ENCODE measurements at regions not wholly inside any gene's neighbourhood (a gene's known extent, or its start where the extent isn't known, plus 50 kb on each side); places are given as distances from the start of the nearest gene placed in this dataset.

DNA sequence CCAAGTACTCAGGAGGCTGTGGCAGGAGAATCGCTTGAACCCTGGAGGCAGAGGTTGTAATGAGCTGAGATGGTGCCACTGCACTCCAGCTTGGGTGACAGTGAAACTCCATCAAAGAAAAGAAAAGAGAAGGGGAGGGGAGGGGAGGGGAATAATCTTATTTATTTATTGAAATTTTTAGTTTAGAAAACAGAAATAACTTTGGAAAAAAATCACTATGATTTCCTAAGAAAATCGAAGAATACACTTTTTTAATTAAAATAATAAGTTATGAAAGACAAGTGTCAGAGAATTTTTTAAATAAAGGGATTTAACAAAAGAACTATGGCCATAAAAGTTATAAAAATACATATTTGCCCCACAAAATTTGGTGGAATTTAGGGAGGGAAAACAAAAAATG lies 836.9 kb upstream of the HS3ST1 start:
- DNase-seq, result no peak

- DNase-seq, result no peak
Observed at GRCh38 chr4:12260453-12260852, 831.8 kb upstream of the HS3ST1 start.

GRCh38 chr4:12244973-12245372 lies 816.3 kb upstream of the HS3ST1 start:
- DNase-seq, result no peak

GRCh38 chr4:12242354-12242753 lies 813.7 kb upstream of the HS3ST1 start:
- no peak for DNase-seq

GRCh38 chr4:12239897-12240636 lies 811.4 kb upstream of the HS3ST1 start:
- DNase-seq, result no peak

DNA sequence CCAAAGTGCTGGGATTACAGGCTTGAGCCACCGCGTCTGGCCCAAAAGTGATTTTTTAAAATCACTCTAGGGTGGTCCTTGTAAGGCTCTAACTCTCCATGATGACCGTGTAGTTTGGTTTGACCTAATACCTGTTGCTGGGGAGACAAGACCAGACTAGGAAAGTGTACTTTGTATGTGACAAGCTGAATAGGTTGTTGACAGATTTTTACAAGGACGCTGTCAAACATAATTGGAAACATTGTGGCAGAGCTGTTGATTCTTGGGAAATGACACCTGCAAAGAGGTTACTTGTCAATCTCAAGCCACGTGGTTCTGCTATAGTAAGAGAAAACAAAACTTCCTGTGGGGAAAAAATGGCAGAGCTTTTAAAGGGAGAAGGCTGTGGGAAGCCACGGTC lies 802.4 kb upstream of the HS3ST1 start:
- no peak for DNase-seq

DNA sequence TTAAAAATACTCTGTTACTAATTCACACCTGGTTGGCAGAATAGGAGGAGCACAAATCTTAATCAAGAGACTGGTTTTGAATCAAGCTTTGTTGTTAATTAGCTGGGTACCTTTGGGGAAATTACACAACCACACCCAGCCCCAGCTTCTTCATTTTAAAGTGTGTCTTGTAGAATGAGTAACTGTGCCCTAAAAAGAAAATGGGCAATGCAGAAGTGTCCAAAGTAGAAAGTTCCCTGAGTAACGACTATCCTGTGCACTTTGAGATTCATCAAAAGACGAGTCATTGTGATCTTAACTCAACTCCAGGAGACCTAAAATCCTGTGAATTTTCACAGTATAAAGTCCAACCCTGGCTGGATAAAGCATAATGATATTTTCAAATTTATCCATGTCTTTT lies 792.3 kb upstream of the HS3ST1 start:
- DNase-seq, result no peak

DNA sequence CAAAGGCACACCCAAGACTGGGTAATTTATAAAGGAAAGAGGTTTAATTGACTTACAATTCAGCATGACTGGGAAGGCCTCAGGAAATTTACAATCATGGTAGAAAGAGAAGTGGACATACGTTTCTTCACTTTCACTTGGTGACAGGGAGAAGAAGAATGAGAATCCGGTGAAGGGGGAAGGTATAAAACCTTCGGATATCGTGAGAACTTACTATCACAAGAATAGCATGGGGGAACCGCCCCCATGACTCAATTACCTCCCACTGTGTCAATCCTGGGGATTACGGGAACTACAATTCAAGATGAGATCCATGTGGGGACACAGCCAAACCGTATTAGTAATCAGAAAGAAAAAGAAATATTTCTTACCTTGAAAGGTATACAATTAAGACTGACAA lies 782.9 kb upstream of the HS3ST1 start:
- no peak for DNase-seq

GRCh38 chr4:12207396-12207795 lies 778.7 kb upstream of the HS3ST1 start:
- no peak for DNase-seq

GRCh38 chr4:12206091-12206490 lies 777.4 kb upstream of the HS3ST1 start:
- DNase-seq, result no peak

GRCh38 chr4:12203945-12204344 lies 775.3 kb upstream of the HS3ST1 start:
- no peak for DNase-seq

GRCh38 chr4:12200226-12200625 lies 771.5 kb upstream of the HS3ST1 start:
- DNase-seq, result no peak

DNA sequence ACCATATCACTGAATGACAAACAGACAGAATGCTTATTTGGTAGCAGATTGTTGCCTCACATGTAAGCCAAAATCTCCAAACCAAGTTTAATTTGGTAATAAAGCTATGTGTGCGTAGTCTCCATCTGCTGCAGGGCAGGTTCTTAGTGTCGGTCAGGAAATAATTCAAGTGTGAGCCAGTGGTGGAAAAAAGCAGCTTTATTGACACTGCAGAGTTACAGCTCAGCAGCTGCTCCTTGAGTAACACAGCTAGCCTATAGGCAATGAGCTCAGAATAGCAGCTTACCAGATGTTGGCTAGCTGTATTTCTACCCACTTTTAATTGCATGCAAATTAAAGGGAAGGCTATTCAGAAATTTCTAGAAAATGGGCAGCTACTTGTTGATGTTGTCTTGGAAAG lies 757.8 kb upstream of the HS3ST1 start:
- peak in 1 of 2 experiments; percentile 28 for DNase-seq

DNA sequence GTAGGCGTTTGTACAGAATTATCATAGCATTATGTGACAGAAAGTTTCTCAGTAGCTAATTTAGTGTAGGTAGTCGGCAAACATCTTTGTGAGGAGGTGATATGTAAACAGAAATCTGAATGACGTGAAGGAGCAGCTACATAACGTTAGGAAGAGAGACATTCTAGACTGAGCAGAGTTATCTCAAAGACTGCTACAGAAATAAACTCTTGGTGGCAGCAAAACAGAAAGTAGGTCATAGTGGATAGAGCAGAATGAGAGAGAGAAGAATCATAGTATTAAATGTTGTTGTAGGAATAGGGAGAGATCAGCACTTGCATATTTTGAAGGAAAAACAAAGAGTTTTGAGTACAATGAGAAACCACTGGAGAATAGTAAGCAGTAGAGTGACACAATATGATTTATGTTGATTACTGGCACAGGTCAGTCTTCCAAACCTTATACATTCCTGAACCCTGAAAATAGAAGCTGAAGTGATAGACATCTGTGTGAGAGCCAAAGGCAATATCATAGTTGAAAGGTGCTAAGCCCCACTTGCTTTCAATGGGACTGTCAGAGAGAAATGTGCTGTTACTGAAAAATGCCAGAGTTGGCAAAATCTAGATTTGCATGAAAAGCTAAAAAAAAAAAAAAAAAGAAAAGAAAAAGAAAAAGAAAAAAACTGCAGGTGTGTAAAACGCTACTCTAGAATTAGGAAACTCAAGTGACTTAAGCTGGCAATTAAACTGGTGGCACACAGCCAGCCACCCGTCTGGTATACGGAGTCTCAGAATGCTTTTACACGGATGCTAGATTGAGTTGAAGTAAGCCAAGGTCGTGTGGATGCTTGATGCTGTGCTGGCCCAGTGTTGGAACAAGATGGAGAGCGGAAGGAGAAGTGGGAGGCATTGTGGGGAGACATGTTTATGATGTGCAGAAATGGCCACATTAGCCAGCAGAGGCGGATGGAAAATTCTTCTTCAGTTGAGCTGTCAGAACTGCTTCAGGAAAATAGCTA lies 750.2 kb upstream of the HS3ST1 start:
- DNase-seq, result peak; percentile 52 to 70

DNA sequence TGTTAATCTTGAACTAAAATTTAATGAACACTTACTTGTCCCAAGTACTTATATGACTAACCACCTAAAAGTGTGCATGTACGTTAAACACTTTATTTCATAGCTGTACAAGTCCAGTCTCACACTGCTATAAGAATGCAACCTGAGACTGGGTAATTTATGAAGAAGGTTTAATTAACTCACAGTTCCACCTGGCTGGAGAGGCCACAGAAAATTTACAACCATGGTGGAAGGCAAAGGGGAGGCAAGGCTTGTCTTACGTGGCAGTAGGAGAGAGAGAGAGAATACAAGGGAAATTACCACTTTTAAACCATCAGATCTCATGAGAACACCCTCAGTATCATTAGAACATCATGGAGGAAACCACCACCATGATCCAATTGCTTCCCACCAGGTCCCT lies 748.7 kb upstream of the HS3ST1 start:
- no peak for DNase-seq

DNA sequence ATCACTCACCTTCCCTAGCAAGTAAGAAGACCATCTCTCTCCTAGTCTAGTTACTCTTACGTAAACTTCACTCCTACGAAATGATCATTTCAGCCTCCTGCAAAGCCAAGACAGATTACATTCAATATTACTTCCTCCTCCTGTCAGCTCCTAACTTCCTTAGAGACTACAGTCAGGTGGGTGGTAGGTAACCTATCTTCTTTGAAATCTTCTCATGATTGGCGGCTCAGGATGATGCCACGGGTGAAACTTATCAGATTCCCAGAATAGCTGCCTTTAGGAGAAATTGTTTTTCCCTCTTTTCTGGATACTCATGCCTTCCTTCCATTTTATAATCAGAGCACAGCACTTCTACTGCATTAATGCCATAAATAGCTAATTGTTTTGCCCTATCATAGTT lies 744.8 kb upstream of the HS3ST1 start:
- no peak for DNase-seq

DNA sequence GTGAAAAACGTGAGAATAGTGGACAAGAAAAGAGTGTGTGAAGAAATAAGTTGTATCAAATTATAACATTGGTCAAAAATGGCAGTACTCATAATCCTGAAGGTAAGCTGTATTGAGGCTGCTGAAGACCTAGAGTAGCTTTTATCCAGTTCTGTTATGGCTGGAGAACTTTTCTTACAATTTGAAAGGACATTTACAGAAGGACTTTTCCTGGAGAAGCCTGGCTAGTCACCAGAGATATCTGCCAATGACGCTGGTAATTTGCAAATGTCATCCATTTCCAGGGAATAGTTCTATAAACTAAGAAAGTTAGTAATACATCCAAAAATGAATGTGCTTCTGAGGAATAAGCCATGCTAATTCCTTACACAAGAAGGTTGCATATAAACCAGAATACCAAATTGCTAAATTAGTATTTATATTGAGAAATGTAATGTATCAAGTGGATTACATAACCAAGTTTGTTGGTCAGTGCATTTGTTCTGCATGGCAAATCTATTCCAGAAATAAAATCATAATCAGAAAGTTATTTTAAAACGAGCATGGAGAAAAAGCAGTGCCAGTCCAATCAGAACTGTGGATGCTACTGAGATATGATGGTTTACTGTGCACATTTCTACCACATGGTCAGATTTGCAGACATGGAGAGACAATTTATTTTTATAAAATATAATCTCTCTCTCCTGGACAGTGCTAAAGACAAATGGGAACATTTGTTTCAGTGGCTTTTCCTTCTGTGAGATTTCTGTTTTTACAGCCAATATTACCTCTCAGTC lies 743.7 kb upstream of the HS3ST1 start:
- DNase-seq, result no peak

- DNase-seq, result no peak
Observed at GRCh38 chr4:12170308-12170707, 741.6 kb upstream of the HS3ST1 start.

DNA sequence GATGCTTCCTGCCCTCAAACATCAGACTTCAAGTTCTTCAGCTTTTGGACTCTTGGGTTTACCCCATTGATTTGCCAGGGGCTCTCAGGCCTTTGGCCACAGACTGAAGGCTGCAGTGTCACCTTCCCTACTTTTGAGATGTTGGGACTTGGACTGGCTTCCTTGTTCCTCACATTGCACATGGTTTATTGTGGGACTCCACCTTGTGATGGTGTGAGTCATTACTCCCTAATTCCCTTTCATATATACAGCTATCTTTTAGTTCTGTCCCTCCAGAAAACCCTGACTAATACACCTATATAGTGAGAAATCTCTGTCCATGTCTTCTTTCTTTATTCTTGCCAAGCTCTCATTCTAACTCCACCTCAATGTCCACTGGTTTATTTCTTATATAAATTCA lies 736.9 kb upstream of the HS3ST1 start:
- DNase-seq, result no peak

GRCh38 chr4:12146339-12146738 lies 717.6 kb upstream of the HS3ST1 start:
- no peak for DNase-seq

DNA sequence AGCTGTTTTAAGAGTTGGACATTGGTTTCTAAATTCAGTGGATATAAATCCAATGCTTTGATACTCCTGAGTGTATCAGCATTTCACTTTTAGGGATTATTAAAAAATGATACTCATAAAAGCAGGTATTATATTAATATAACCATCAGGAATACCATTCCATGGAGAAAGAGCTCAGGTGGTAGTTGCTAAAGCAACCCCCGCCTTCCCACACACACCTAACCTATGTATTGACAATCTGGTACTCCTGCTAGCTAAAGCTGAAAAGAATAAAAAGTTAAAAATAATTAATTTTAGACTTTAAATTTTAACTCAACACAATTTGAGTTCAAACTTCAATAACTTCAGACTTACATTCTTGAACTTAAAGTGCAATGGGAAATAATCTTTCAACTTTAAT lies 717.1 kb upstream of the HS3ST1 start:
- no peak for DNase-seq

GRCh38 chr4:12145106-12145505 lies 716.4 kb upstream of the HS3ST1 start:
- no peak for DNase-seq

GRCh38 chr4:12144051-12144450 lies 715.4 kb upstream of the HS3ST1 start:
- no peak for DNase-seq
